ENCODE measurements at regions not wholly inside any gene's neighbourhood (a gene's known extent, or its start where the extent isn't known, plus 50 kb on each side); places are given as distances from the start of the nearest gene placed in this dataset.
"Not testable (repeated sequence)": the region's sequence is repeated elsewhere in the genome, so short reads cannot be mapped to it uniquely, and the experiment has no call there.

GRCh38 chr15:101970605-101971004 is 158.6 kb downstream of the OR4F15 start:
- H4K20me1 ChIP-seq (ENCODE audit: insufficient read depth); H2AFZ ChIP-seq (ENCODE audit: low read depth, low read length); H3F3A ChIP-seq (ENCODE audit: insufficient read depth, low read length, poor library complexity, severe bottlenecking); H3K9me3 ChIP-seq (ENCODE audit: low read length); H3K9ac ChIP-seq (ENCODE audit: low read length); H3K27me3 ChIP-seq (ENCODE audit: insufficient read depth, low read depth, low read length); H3K9me2 ChIP-seq (ENCODE audit: insufficient read depth, low read length); H3K36me3 ChIP-seq (ENCODE audit: insufficient read depth, low read length); H3K4me2 ChIP-seq (ENCODE audit: low read length); H3K4me3 ChIP-seq (ENCODE audit: low read length); H3K27ac ChIP-seq (ENCODE audit: low read length); H3K79me2 ChIP-seq (replicated peaks; ENCODE audit: insufficient read depth, low read length): not testable (repeated sequence)
- peak; percentile 18 for TF ChIP-seq POLR2AphosphoS5 (IDR thresholded peaks at IDR 0.05)

- not testable (repeated sequence) for H3K4me2 ChIP-seq (ENCODE audit: low read length); H3K79me2 ChIP-seq (replicated peaks; ENCODE audit: insufficient read depth, low read length); H3K27me3 ChIP-seq (ENCODE audit: insufficient read depth, low read depth, low read length); H2AFZ ChIP-seq (ENCODE audit: low read depth, low read length); H4K20me1 ChIP-seq (ENCODE audit: insufficient read depth); H3K27ac ChIP-seq (ENCODE audit: low read length); H3K9me3 ChIP-seq (ENCODE audit: low read length); H3K4me3 ChIP-seq (ENCODE audit: low read length); H3K36me3 ChIP-seq (ENCODE audit: insufficient read depth, low read length); H3F3A ChIP-seq (ENCODE audit: insufficient read depth, low read length, poor library complexity, severe bottlenecking); H3K9ac ChIP-seq (ENCODE audit: low read length); H3K9me2 ChIP-seq (ENCODE audit: insufficient read depth, low read length)
Observed at GRCh38 chr15:101977281-101977680, 165.3 kb downstream of the OR4F15 start.

- H3K36me3 ChIP-seq (ENCODE audit: insufficient read depth, low read length); H2AFZ ChIP-seq (ENCODE audit: low read depth, low read length); H3K27ac ChIP-seq (ENCODE audit: low read length); H3F3A ChIP-seq (ENCODE audit: insufficient read depth, low read length, poor library complexity, severe bottlenecking); H3K9ac ChIP-seq (ENCODE audit: low read length); H3K27me3 ChIP-seq (ENCODE audit: insufficient read depth, low read depth, low read length); H3K4me2 ChIP-seq (ENCODE audit: low read length); H4K20me1 ChIP-seq (ENCODE audit: insufficient read depth); H3K9me2 ChIP-seq (ENCODE audit: insufficient read depth, low read length); H3K9me3 ChIP-seq (ENCODE audit: low read length); H3K4me3 ChIP-seq (ENCODE audit: low read length); H3K79me2 ChIP-seq (replicated peaks; ENCODE audit: insufficient read depth, low read length): not testable (repeated sequence)
Observed at GRCh38 chr15:101980206-101980910, 168.4 kb downstream of the OR4F15 start.

Small RNA genes lying in the stretch of these regions (small RNA-seq; reads per million reads assigned to genes)
- gene AC140725.2 (0 reads per million in 3 experiments), gene MIR6859-3 (0 reads per million in 3 experiments)

Data from neural cell (in vitro differentiated cells).